ENCODE measurements at regions not wholly inside any gene's neighbourhood (a gene's known extent, or its start where the extent isn't known, plus 50 kb on each side); places are given as distances from the start of the nearest gene placed in this dataset.

DNA sequence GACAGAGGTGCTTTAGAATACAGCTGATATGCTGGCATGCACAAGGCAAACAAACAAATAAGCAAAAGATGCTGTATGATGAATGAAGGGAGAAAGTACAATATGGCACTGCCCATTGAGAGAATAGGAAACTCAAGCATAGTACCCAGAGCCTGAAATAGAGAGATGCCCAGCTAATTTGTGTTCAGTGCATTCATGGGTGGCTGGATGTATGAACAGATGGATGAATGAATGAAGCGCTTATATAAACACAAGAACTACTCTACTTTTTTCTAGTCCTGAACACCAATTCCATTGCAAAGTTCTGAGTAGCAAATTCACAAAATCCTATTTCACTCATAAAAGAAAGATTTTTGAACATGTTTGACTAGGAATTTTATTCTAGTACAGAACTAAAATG, 756.3 kb downstream of the SATB2 start:
- peaks cover 0 to 3% (median 0%) of the 10 kb centered on the region in 5 donors for H3K4me1 ChIP-seq (ENCODE audit: control insufficient read depth in 5 of 5, insufficient read depth in 5 of 5, low read length in 5 of 5)
- H3K27me3 ChIP-seq (ENCODE audit: control insufficient read depth in 3 of 3, insufficient read depth in 3 of 3, low read length in 2 of 3), result no peaks in the 10 kb centered on the region
- 98 to 100% methylated on average over 1 of the region's 1 CpG for WGBS, 2 donors
- no peak overlapping the region for H3K4me3 ChIP-seq
- no peak overlapping the region for H3K9ac ChIP-seq (ENCODE audit: insufficient read depth in 1 of 2, low read length in 2 of 2)
- ATAC-seq (ENCODE audit: insufficient read depth, low FRiP score) (no peak), DNase-seq (no peak)
- H3K36me3 ChIP-seq (ENCODE audit: control insufficient read depth in 4 of 4, insufficient read depth in 4 of 4, low read length in 4 of 4), result no peaks in the 10 kb centered on the region
- no peaks in the 10 kb centered on the region for H3K9me3 ChIP-seq (ENCODE audit: control insufficient read depth in 4 of 4, insufficient read depth in 3 of 4, low read length in 3 of 4)
- no peak overlapping the region for H3K27ac ChIP-seq (ENCODE audit: low read depth in 1 of 2, low read length in 1 of 2)
- TF ChIP-seq, protein P1, sequence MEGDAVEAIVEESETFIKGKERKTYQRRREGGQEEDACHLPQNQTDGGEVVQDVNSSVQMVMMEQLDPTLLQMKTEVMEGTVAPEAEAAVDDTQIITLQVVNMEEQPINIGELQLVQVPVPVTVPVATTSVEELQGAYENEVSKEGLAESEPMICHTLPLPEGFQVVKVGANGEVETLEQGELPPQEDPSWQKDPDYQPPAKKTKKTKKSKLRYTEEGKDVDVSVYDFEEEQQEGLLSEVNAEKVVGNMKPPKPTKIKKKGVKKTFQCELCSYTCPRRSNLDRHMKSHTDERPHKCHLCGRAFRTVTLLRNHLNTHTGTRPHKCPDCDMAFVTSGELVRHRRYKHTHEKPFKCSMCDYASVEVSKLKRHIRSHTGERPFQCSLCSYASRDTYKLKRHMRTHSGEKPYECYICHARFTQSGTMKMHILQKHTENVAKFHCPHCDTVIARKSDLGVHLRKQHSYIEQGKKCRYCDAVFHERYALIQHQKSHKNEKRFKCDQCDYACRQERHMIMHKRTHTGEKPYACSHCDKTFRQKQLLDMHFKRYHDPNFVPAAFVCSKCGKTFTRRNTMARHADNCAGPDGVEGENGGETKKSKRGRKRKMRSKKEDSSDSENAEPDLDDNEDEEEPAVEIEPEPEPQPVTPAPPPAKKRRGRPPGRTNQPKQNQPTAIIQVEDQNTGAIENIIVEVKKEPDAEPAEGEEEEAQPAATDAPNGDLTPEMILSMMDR (IDR thresholded peaks at IDR 0.05; ENCODE audit: control extremely low read depth, extremely low read depth), result no peak

DNA sequence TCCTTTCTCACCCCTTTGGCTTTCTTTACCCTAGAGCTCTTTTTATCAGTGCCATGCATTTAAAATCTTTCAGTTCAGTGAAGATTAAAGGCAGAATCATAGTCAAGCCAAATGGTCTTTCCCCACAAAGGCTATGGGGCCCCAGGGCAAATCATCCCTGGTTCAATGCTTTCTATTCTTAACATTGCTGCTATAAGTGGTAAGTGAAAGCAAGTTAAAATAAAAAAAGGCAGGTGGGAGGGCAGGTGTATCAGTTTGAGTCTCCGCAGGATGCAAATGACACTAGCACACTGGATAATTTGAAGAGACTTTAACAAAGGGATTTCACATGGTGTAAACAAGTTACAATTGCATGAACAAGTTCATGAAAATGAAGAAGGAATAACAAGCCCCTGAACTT, 757.4 kb downstream of the SATB2 start:
- no peaks in the 10 kb centered on the region for H3K36me3 ChIP-seq (ENCODE audit: control insufficient read depth in 4 of 4, insufficient read depth in 4 of 4, low read length in 4 of 4)
- TF ChIP-seq, protein P1 (IDR thresholded peaks at IDR 0.05; ENCODE audit: control extremely low read depth, extremely low read depth), result no peak
- ATAC-seq (ENCODE audit: insufficient read depth, low FRiP score) (no peak), DNase-seq (no peak)
- no peaks in the 10 kb centered on the region for H3K9me3 ChIP-seq (ENCODE audit: control insufficient read depth in 4 of 4, insufficient read depth in 3 of 4, low read length in 3 of 4)
- no peak overlapping the region for H3K4me3 ChIP-seq
- no peaks in the 10 kb centered on the region for H3K4me1 ChIP-seq (ENCODE audit: control insufficient read depth in 5 of 5, insufficient read depth in 5 of 5, low read length in 5 of 5)
- H3K27ac ChIP-seq (ENCODE audit: low read depth in 1 of 2, low read length in 1 of 2), result no peak overlapping the region
- 94 to 95% methylated on average over 1 of the region's 1 CpG for WGBS, 2 donors
- no peak overlapping the region for H3K9ac ChIP-seq (ENCODE audit: insufficient read depth in 1 of 2, low read length in 2 of 2)
- no peaks in the 10 kb centered on the region for H3K27me3 ChIP-seq (ENCODE audit: control insufficient read depth in 3 of 3, insufficient read depth in 3 of 3, low read length in 2 of 3)

DNA sequence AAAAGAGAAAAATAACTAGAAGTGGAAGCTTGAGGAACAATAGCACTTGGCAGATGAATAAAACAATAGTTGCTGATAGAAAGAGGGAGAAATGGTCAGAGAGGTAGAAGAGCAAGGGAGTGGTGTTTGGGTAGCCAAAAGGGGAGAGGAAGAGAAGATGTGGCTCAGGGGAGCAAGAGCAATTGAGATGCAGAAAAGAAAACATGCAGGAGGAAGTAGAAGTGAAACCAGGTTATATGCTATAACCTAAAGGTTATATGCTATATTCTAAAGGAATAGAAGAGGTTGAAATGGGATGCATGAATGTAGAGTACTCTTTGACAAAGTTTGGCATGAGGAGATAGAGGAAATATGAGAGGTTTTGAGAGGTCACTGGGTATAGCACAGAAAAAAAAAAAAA, 759.5 kb downstream of the SATB2 start:
- ATAC-seq (ENCODE audit: insufficient read depth, low FRiP score), result no peak
- Histone ChIP-seq H3K36me3 (ENCODE audit: control insufficient read depth in 4 of 4, insufficient read depth in 4 of 4, low read length in 4 of 4) (no peaks in the 10 kb centered on the region), H3K4me1 (ENCODE audit: control insufficient read depth in 5 of 5, insufficient read depth in 5 of 5, low read length in 5 of 5) (peaks cover 0 to 18% (median 0%) of the 10 kb centered on the region in 5 donors), H3K9me3 (ENCODE audit: control insufficient read depth in 4 of 4, insufficient read depth in 3 of 4, low read length in 3 of 4) (no peaks in the 10 kb centered on the region), H3K4me3 (no peak overlapping the region), H3K27me3 (ENCODE audit: control insufficient read depth in 3 of 3, insufficient read depth in 3 of 3, low read length in 2 of 3) (no peaks in the 10 kb centered on the region), H3K9ac (ENCODE audit: insufficient read depth in 1 of 2, low read length in 2 of 2) (no peak overlapping the region), H3K27ac (ENCODE audit: low read depth in 1 of 2, low read length in 1 of 2) (no peak overlapping the region)
- no peak for DNase-seq
- TF ChIP-seq, protein P1 (IDR thresholded peaks at IDR 0.05; ENCODE audit: control extremely low read depth, extremely low read depth), result no peak

DNA sequence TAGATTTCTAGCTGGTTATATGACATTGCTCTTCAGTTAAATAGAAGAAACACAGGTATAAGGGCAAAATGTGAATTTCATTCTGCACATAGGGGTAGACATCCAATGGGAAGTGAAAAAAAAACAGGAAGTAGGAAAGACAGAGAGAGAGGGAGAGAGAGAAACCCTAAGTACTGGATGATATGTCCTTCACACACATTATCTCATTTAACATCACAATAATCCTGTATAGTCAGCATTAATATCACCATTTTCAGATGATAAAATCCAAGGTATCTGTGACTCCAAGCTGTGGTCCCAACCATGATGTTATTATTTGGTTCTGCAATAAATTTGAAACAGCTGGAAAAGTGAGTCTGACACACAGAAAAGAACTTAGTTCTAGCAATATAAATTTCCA, 759.9 kb downstream of the SATB2 start:
- H3K4me3 ChIP-seq, result no peak overlapping the region
- peaks cover 0 to 22% (median 0%) of the 10 kb centered on the region in 5 donors for H3K4me1 ChIP-seq (ENCODE audit: control insufficient read depth in 5 of 5, insufficient read depth in 5 of 5, low read length in 5 of 5)
- DNase-seq (no peak), ATAC-seq (ENCODE audit: insufficient read depth, low FRiP score) (no peak)
- H3K9me3 ChIP-seq (ENCODE audit: control insufficient read depth in 4 of 4, insufficient read depth in 3 of 4, low read length in 3 of 4), result no peaks in the 10 kb centered on the region
- TF ChIP-seq, protein P1 (IDR thresholded peaks at IDR 0.05; ENCODE audit: control extremely low read depth, extremely low read depth), result no peak
- H3K36me3 ChIP-seq (ENCODE audit: control insufficient read depth in 4 of 4, insufficient read depth in 4 of 4, low read length in 4 of 4), result no peaks in the 10 kb centered on the region
- H3K9ac ChIP-seq (ENCODE audit: insufficient read depth in 1 of 2, low read length in 2 of 2), result no peak overlapping the region
- no peaks in the 10 kb centered on the region for H3K27me3 ChIP-seq (ENCODE audit: control insufficient read depth in 3 of 3, insufficient read depth in 3 of 3, low read length in 2 of 3)
- no peak overlapping the region for H3K27ac ChIP-seq (ENCODE audit: low read depth in 1 of 2, low read length in 1 of 2)
